ENCODE measurements at regions not wholly inside any gene's neighbourhood (a gene's known extent, or its start where the extent isn't known, plus 50 kb on each side); places are given as distances from the start of the nearest gene placed in this dataset.
"Not testable (repeated sequence)": the region's sequence is repeated elsewhere in the genome, so short reads cannot be mapped to it uniquely, and the experiment has no call there.

GRCh38 chr2:163177592-163177991 is 339.0 kb upstream of the KCNH7 start:
- no peak for ATAC-seq
- Mint-ChIP-seq H3K4me1 (no peaks in the 10 kb centered on the region), H3K4me3 (no peak overlapping the region), H3K9me3 (no peaks in the 10 kb centered on the region), H3K36me3 (no peaks in the 10 kb centered on the region), H3K27me3 (no peaks in the 10 kb centered on the region), H3K27ac (no peak overlapping the region)

GRCh38 chr2:163175294-163175693 is 336.7 kb upstream of the KCNH7 start:
- no peak overlapping the region for H3K27ac Mint-ChIP-seq
- H3K27me3 Mint-ChIP-seq = no peaks in the 10 kb centered on the region
- H3K9me3 Mint-ChIP-seq = no peaks in the 10 kb centered on the region
- ATAC-seq = no peak
- H3K4me3 Mint-ChIP-seq = no peak overlapping the region
- H3K36me3 Mint-ChIP-seq = no peaks in the 10 kb centered on the region
- H3K4me1 Mint-ChIP-seq = no peaks in the 10 kb centered on the region

- Mint-ChIP-seq H3K36me3 (no peaks in the 10 kb centered on the region), H3K27ac (no peak overlapping the region), H3K9me3 (no peaks in the 10 kb centered on the region), H3K4me3 (no peak overlapping the region), H3K27me3 (peaks cover 8% of the 10 kb centered on the region), H3K4me1 (no peaks in the 10 kb centered on the region)
- no peak for ATAC-seq
Measured at GRCh38 chr2:163173591-163173990, 335.0 kb upstream of the KCNH7 start.

GRCh38 chr2:163171786-163172530 is 333.4 kb upstream of the KCNH7 start:
- Mint-ChIP-seq H3K9me3 (no peaks in the 10 kb centered on the region), H3K27me3 (peaks cover 8% of the 10 kb centered on the region), H3K4me3 (no peak overlapping the region), H3K36me3 (no peaks in the 10 kb centered on the region), H3K4me1 (no peaks in the 10 kb centered on the region), H3K27ac (no peak overlapping the region)
- ATAC-seq = no peak

- H3K4me3 Mint-ChIP-seq = no peak overlapping the region
- no peaks in the 10 kb centered on the region for H3K36me3 Mint-ChIP-seq
- peaks cover 8% of the 10 kb centered on the region for H3K27me3 Mint-ChIP-seq
- no peak overlapping the region for H3K27ac Mint-ChIP-seq
- no peak for ATAC-seq
- no peaks in the 10 kb centered on the region for H3K4me1 Mint-ChIP-seq
- H3K9me3 Mint-ChIP-seq = no peaks in the 10 kb centered on the region
Measured at GRCh38 chr2:163157891-163158496, 319.4 kb upstream of the KCNH7 start.

- Mint-ChIP-seq H3K4me1 (no peaks in the 10 kb centered on the region), H3K27me3 (peaks cover 8% of the 10 kb centered on the region), H3K9me3 (no peaks in the 10 kb centered on the region), H3K36me3 (no peaks in the 10 kb centered on the region), H3K27ac (no peak overlapping the region), H3K4me3 (no peak overlapping the region)
- ATAC-seq = no peak
Measured at GRCh38 chr2:163157411-163157810, 318.8 kb upstream of the KCNH7 start.

GRCh38 chr2:163155925-163156324 is 317.4 kb upstream of the KCNH7 start:
- H3K27ac Mint-ChIP-seq = no peak overlapping the region
- no peaks in the 10 kb centered on the region for H3K4me1 Mint-ChIP-seq
- no peaks in the 10 kb centered on the region for H3K36me3 Mint-ChIP-seq
- no peak overlapping the region for H3K4me3 Mint-ChIP-seq
- peaks cover 8% of the 10 kb centered on the region for H3K27me3 Mint-ChIP-seq
- H3K9me3 Mint-ChIP-seq = no peaks in the 10 kb centered on the region
- no peak for ATAC-seq

GRCh38 chr2:163155279-163155883 is 316.8 kb upstream of the KCNH7 start:
- no peak for ATAC-seq
- H3K27ac Mint-ChIP-seq = no peak overlapping the region
- no peaks in the 10 kb centered on the region for H3K36me3 Mint-ChIP-seq
- peaks cover 8% of the 10 kb centered on the region for H3K27me3 Mint-ChIP-seq
- H3K4me3 Mint-ChIP-seq = no peak overlapping the region
- no peaks in the 10 kb centered on the region for H3K9me3 Mint-ChIP-seq
- no peaks in the 10 kb centered on the region for H3K4me1 Mint-ChIP-seq

GRCh38 chr2:163142618-163143017 is 304.1 kb upstream of the KCNH7 start:
- H3K27me3 Mint-ChIP-seq = no peaks in the 10 kb centered on the region
- ATAC-seq = no peak
- H3K9me3 Mint-ChIP-seq = peaks cover 3% of the 10 kb centered on the region
- H3K27ac Mint-ChIP-seq = no peak overlapping the region
- no peaks in the 10 kb centered on the region for H3K4me1 Mint-ChIP-seq
- H3K36me3 Mint-ChIP-seq = no peaks in the 10 kb centered on the region
- no peak overlapping the region for H3K4me3 Mint-ChIP-seq

GRCh38 chr2:163138947-163139346 is 300.4 kb upstream of the KCNH7 start:
- no peaks in the 10 kb centered on the region for H3K36me3 Mint-ChIP-seq
- no peak for ATAC-seq
- no peaks in the 10 kb centered on the region for H3K4me1 Mint-ChIP-seq
- H3K27me3 Mint-ChIP-seq = no peaks in the 10 kb centered on the region
- peaks cover 3% of the 10 kb centered on the region for H3K9me3 Mint-ChIP-seq
- no peak overlapping the region for H3K4me3 Mint-ChIP-seq
- H3K27ac Mint-ChIP-seq = no peak overlapping the region

- Mint-ChIP-seq H3K9me3 (peaks cover 3% of the 10 kb centered on the region), H3K36me3 (no peaks in the 10 kb centered on the region), H3K27me3 (no peaks in the 10 kb centered on the region), H3K4me3 (no peak overlapping the region), H3K27ac (no peak overlapping the region), H3K4me1 (no peaks in the 10 kb centered on the region)
- ATAC-seq = no peak
Measured at GRCh38 chr2:163135256-163135655, 296.7 kb upstream of the KCNH7 start.

- Mint-ChIP-seq H3K4me1 (no peaks in the 10 kb centered on the region), H3K4me3 (no peak overlapping the region), H3K27me3 (no peaks in the 10 kb centered on the region), H3K27ac (no peak overlapping the region), H3K9me3 (peaks cover under 1% of the 10 kb centered on the region), H3K36me3 (no peaks in the 10 kb centered on the region)
- no peak for ATAC-seq
Measured at GRCh38 chr2:163133602-163134001, 295.0 kb upstream of the KCNH7 start.

GRCh38 chr2:163132850-163133249 is 294.3 kb upstream of the KCNH7 start:
- ATAC-seq = no peak
- no peaks in the 10 kb centered on the region for H3K36me3 Mint-ChIP-seq
- no peak overlapping the region for H3K27ac Mint-ChIP-seq
- no peaks in the 10 kb centered on the region for H3K9me3 Mint-ChIP-seq
- H3K4me1 Mint-ChIP-seq = no peaks in the 10 kb centered on the region
- H3K27me3 Mint-ChIP-seq = no peaks in the 10 kb centered on the region
- no peak overlapping the region for H3K4me3 Mint-ChIP-seq

GRCh38 chr2:163132207-163132606 is 293.6 kb upstream of the KCNH7 start:
- H3K4me1 Mint-ChIP-seq, H3K4me3 Mint-ChIP-seq, H3K9me3 Mint-ChIP-seq, H3K27ac Mint-ChIP-seq, H3K36me3 Mint-ChIP-seq, H3K27me3 Mint-ChIP-seq, ATAC-seq: not testable (repeated sequence)

- Mint-ChIP-seq H3K36me3 (no peaks in the 10 kb centered on the region), H3K27me3 (no peaks in the 10 kb centered on the region), H3K4me1 (no peaks in the 10 kb centered on the region), H3K9me3 (peaks cover 3% of the 10 kb centered on the region), H3K27ac (no peak overlapping the region), H3K4me3 (no peak overlapping the region)
- no peak for ATAC-seq
Measured at GRCh38 chr2:163123526-163123925, 285.0 kb upstream of the KCNH7 start.

GRCh38 chr2:163122257-163122656 is 283.7 kb upstream of the KCNH7 start:
- H3K27ac Mint-ChIP-seq = no peak overlapping the region
- no peak for ATAC-seq

More at GRCh38 chr2:163122257-163122656, 283.7 kb upstream of the KCNH7 start:
- Mint-ChIP-seq H3K9me3 (peaks cover 3% of the 10 kb centered on the region), H3K36me3 (no peaks in the 10 kb centered on the region), H3K27me3 (no peaks in the 10 kb centered on the region), H3K4me1 (no peaks in the 10 kb centered on the region), H3K4me3 (no peak overlapping the region)
